Lung (tissue), 11 donors: ENCODE measurements at regions not wholly inside any gene's neighbourhood (a gene's known extent, or its start where the extent isn't known, plus 50 kb on each side); places are given as distances from the start of the nearest gene placed in this dataset.

Experiments
- ATAC-seq: fragments of 200-7000 bp; cut with Tn5 transposase; one replicate; pipeline ENCODE4 v1.9.1; 2020; ENCODE audit warnings: moderate number of reproducible peaks; ENCODE audit not compliant: insufficient read depth, low FRiP score
- DNase-seq, 3 donors: peaks; one replicate each; pipeline ENCODE4 v3.0.0-alpha.2; 2013 to 2017
- H3K27ac ChIP-seq, 2 donors: one replicate each; pipeline ENCODE4 v1.5.1; 2013; ENCODE audit warnings: mild to moderate bottlenecking in 2 of 2, moderate library complexity in 2 of 2, control low read depth in 1 of 2, inconsistent platforms in 1 of 2, low read depth in 1 of 2, low read length in 1 of 2
- H3K27me3 ChIP-seq, 3 donors: one replicate each; pipeline ENCODE4 v1.5.1; 2013; ENCODE audit warnings: low read length in 2 of 3; ENCODE audit not compliant: control insufficient read depth in 3 of 3, insufficient read depth in 3 of 3
- H3K36me3 ChIP-seq, 4 donors: one replicate each; pipeline ENCODE4 v1.5.1; 2013; ENCODE audit warnings: low read length in 4 of 4, mild to moderate bottlenecking in 1 of 4, moderate library complexity in 1 of 4; ENCODE audit not compliant: control insufficient read depth in 4 of 4, insufficient read depth in 4 of 4
- H3K4me1 ChIP-seq, 5 donors: one replicate each; pipeline ENCODE4 v1.5.1; 2013; ENCODE audit warnings: low read length in 5 of 5, mild to moderate bottlenecking in 2 of 5, moderate library complexity in 1 of 5; ENCODE audit not compliant: control insufficient read depth in 5 of 5, insufficient read depth in 5 of 5
- H3K4me3 ChIP-seq: one replicate; pipeline ENCODE4 v1.5.1; 2013; ENCODE audit warnings: mild to moderate bottlenecking, control low read depth, moderate library complexity
- H3K9ac ChIP-seq, 2 donors: one replicate each; pipeline ENCODE4 v1.5.1; 2013; ENCODE audit warnings: low read length in 2 of 2, control low read depth in 1 of 2; ENCODE audit not compliant: insufficient read depth in 1 of 2
- H3K9me3 ChIP-seq, 4 donors: one replicate each; pipeline ENCODE4 v1.5.1; 2013; ENCODE audit warnings: low read length in 3 of 4, mild to moderate bottlenecking in 1 of 4, moderate library complexity in 1 of 4; ENCODE audit not compliant: control insufficient read depth in 4 of 4, insufficient read depth in 3 of 4
- WGBS, 2 donors: extraction: QIAGEN DNeasy Blood & Tissue Kit; methylation state at CpG; one replicate each; pipeline ENCODE4 v1.1.7; 2013; 5-methylcytosine and 5-hydroxymethylcytosine counted together
- TF ChIP-seq, protein P1 (sequence below): IDR thresholded peaks from 2 replicates; pipeline ENCODE4 v1.5.1; 2012; ENCODE audit warnings: mild to moderate bottlenecking; ENCODE audit errors: control extremely low read depth, extremely low read depth
- donor health status: control.
- donor health status: control.
- donor health status: Bipolar disorder and iron deficiency.
- donor health status: healthy.
- donor health status: DM: yes; HTN: yes; CAD: no.

DNA sequence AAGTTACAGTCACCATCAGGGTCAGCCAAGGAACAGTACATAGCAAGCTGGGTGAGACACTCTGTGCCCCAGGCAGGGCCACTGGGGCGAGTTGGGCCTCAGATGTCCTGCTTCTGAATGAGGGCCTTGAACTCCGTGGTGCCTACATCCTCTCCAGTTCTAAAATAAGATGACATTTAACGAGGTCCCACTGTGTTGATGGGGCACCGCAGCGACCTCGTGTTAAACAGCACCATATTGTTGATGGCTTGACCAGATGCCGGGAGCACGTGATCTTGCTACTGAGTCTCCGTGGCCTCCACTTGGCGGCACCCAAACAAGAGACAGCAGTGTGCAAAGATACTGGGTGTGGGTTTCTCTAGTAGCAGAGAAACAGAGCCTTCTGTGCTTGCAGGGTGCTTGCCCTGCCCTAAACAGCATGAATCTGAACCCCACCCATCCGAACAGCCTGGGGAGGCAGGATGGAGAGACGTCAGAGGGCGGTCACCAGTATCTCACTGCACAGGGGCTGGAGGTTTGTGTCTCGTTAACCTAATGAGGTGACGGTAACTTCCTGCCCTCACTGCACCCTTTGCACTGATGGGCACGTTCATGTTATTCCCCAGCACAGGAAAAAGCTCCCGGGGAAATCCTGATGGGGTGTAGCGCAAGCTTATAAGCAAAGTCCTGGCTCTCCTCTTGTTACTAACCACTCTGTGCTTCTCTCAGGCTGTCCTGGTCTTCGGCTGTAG lies 324.4 kb downstream of the AJAP1 start:
- 62 to 67% methylated on average over 19 of the region's 19 CpGs for WGBS, 2 donors
- Histone ChIP-seq H3K36me3 (no peaks in the 10 kb centered on the region), H3K27ac (no peak overlapping the region), H3K4me3 (no peak overlapping the region), H3K27me3 (no peaks in the 10 kb centered on the region), H3K4me1 (peaks cover 0 to 2% (median 0%) of the 10 kb centered on the region in 5 donors), H3K9ac (no peak overlapping the region), H3K9me3 (peaks cover 0 to 8% (median 2%) of the 10 kb centered on the region in 4 donors)
- TF ChIP-seq, protein P1, sequence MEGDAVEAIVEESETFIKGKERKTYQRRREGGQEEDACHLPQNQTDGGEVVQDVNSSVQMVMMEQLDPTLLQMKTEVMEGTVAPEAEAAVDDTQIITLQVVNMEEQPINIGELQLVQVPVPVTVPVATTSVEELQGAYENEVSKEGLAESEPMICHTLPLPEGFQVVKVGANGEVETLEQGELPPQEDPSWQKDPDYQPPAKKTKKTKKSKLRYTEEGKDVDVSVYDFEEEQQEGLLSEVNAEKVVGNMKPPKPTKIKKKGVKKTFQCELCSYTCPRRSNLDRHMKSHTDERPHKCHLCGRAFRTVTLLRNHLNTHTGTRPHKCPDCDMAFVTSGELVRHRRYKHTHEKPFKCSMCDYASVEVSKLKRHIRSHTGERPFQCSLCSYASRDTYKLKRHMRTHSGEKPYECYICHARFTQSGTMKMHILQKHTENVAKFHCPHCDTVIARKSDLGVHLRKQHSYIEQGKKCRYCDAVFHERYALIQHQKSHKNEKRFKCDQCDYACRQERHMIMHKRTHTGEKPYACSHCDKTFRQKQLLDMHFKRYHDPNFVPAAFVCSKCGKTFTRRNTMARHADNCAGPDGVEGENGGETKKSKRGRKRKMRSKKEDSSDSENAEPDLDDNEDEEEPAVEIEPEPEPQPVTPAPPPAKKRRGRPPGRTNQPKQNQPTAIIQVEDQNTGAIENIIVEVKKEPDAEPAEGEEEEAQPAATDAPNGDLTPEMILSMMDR, result no peak
- ATAC-seq, result no peak
- no peak for DNase-seq

DNA sequence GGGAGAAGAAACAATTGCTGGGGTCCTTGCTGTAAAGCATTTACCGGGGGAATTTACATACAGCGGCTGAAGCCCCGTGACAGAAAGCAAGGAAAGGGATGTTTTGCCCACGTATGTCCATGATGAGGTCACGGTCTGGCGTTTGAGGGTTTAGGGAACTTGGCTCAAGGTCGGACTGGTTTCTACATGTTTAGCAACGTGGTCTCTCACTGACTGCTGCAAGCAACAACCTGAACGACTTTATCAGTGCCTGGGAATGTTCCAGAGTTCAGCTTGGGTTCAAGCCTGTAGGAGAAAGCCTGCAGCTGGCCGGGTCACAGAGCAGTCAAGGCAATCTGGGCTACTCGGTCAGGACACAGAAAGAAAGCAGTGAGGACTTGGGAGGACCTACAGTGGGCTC lies 323.3 kb downstream of the AJAP1 start:
- Histone ChIP-seq H3K9me3 (peaks cover 0 to 5% (median 0%) of the 10 kb centered on the region in 4 donors), H3K4me1 (peaks cover 0 to 2% (median 0%) of the 10 kb centered on the region in 5 donors), H3K4me3 (no peak overlapping the region), H3K27me3 (no peaks in the 10 kb centered on the region), H3K27ac (no peak overlapping the region), H3K9ac (no peak overlapping the region), H3K36me3 (no peaks in the 10 kb centered on the region)
- TF ChIP-seq, protein P1, result no peak
- ATAC-seq (no peak), DNase-seq (no peak)
- 43 to 58% methylated on average over 10 of the region's 11 CpGs for whole genome bisulfite sequencing, 2 donors

DNA sequence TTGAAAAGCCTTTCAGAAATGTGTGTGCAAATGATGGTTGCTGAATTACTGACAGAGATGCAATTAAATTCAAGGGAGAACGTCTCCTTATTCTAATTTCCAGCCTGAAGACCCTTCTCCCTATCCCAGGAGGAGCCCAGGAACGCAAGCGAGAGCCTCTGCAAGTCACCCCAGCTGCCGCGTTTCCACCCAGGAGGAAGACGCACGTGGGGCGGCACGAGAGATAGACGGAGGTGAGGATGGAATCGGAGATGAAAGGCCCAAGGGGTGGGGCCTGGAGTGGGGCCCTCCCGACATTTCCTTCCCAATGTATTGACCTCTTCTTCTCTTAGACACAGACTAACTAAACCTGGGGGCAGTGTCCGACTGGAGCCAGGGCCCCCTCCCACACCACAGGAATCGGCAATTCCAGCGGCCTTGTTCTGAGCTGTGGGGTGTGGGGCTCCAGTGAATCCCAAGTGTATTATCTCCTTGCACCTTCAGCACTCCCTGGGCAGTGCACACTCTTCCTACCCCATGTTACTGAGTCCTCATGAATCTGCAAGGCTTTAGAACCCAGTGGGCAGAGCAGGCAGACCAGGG lies 322.5 kb downstream of the AJAP1 start:
- 86 to 89% methylated on average over 15 of the region's 15 CpGs for WGBS, 2 donors
- H3K27me3 ChIP-seq, result no peaks in the 10 kb centered on the region
- peaks cover 0 to 5% (median 0%) of the 10 kb centered on the region in 4 donors for H3K9me3 ChIP-seq
- no peaks in the 10 kb centered on the region for H3K36me3 ChIP-seq
- H3K27ac ChIP-seq, result no peak overlapping the region
- TF ChIP-seq, protein P1, result no peak
- DNase-seq (no peak), ATAC-seq (no peak)
- no peak overlapping the region for H3K4me3 ChIP-seq
- H3K4me1 ChIP-seq, result peaks cover 0 to 2% (median 0%) of the 10 kb centered on the region in 5 donors
- no peak overlapping the region for H3K9ac ChIP-seq
